ENCODE measurements at regions not wholly inside any gene's neighbourhood (a gene's known extent, or its start where the extent isn't known, plus 50 kb on each side); places are given as distances from the start of the nearest gene placed in this dataset.
"Not testable (repeated sequence)": the region's sequence is repeated elsewhere in the genome, so short reads cannot be mapped to it uniquely, and the experiment has no call there.

- no peak for DNase-seq
These were observed 315.3 kb upstream of the DUSP10 start for GRCh38 chr1:222057162-222057561.

GRCh38 chr1:222054416-222054815, 312.5 kb upstream of the DUSP10 start:
- no peak for DNase-seq

- no peak for DNase-seq
These were observed 312.0 kb upstream of the DUSP10 start for GRCh38 chr1:222053790-222054294.

DNA sequence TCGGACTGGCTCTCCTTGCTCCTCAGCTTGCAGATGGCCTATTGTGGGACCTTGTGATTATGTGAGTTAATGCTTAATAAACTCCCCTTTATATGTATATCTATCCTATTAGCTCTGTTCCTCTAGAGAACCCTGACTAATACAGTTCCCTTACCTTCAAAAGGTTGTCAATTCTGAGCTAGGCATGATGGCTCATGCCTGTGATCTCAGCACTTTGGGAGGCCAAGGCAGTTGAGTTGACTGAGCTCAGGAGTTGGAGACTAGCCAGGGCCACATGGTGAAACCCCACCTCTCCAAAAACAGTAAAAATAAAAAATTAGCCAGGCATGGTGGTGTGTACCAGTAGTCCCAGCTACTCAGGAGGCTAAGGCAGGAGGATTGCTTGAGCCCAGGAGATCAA, 309.4 kb upstream of the DUSP10 start:
- not testable (repeated sequence) for DNase-seq

DNA sequence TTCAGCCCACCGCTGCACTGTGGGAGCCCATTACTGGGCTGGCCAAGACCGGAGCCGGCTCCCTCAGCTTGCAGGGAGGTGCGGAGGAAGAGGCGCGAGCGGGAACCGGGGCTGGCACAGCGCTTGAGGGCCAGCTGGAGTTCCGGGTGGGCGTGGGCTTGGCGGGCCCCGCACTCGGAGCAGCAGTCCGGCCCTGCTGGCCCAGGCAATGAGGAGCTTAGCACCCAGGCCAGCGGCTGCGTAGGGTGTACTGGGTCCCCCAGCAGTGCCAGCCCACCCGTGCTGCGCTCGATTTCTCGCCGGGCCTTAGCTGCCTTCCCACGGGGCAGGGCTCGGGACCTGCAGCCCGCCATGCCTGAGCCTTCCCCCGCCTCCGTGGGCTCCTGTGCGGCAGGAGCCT, 307.8 kb upstream of the DUSP10 start:
- not testable (repeated sequence) for DNase-seq

GRCh38 chr1:222049176-222049575, 307.3 kb upstream of the DUSP10 start:
- DNase-seq, result no peak

DNA sequence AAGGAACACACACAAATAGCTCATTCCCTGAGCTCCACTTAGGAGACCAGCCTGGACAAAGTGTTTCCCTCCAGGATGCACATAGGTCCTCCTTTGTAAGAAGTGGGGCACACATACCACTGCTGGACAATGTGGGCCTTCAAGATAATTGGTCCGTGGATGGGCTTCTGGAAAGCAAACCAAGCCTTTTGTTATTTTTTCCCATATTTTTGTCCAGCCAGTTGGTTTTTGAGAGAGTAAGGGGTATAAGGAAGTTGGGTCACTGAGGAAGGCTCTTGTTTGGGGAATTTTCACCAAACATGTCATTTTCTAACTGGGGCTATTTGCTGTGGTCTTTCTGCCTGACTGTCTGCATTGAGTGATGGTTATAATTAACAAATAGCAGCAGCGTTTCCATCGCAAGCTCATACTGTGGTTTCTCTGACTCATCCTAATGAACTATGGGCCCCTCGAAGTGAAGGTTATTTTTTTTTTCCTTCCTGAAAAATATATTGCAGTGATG, 306.3 kb upstream of the DUSP10 start:
- DNase-seq, result no peak

DNA sequence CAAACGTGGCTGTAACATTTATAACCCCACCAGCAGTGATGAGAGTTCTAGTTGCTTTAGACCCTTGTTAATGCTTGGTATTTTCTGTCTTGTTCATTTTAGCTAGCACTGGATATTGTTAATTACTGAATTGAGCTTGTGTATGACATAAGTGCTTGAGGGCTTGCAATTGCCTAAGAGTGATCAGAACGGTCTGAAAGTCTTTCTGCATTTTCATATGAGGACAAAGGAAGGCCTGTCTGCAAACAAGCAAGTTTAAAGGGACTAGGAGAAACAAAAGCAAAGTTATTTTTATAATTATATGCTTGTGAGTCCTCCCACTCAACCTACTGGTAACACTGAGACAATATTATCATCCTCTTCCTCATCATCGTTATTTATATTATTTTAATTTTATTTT, 305.5 kb upstream of the DUSP10 start:
- no peak for DNase-seq

DNA sequence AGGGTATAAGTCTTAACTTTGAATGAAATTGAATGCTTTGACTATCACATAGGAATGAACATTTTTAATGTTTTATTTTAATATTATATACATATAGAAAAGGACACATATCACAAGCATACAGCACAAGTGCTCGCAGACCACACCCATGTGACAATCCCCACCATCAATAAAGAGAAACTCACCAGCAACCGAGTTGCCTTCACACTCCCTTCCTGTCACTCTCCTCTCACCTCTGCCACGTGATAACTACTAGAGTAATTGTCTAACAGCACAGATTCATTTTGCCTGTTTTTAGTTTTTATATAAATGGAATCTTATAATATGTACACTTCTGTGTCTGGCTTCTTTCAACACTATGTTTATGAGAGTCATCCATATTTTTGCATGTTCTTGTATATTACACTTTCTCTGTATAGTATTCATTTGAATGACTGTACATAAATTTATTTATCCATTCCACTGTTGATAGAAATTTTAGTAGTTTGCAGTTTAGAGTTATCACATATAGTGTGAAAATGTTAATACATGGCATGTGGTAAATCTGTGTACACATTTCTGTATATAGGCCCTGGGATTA, 304.9 kb upstream of the DUSP10 start:
- no peak for DNase-seq

DNA sequence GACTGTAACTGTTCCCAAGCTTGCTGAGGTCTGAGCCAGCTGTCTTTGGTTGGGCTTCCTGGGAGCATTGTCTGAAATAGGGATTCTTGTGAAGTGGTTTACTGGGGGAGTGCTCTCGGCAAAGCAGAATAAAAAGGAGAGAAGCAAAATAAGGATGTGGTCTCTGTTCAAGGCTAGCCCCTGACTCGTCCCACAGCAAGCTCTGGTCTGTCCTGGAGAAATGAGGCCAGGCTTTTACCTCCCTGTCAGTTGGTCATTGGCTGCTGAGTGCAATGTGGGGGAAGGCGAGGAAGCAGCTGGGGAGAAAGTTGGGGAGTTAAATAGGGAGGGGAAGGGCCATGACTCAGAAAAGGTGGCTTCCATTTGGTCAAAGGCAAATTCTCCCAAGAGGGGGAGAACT, 303.9 kb upstream of the DUSP10 start:
- no peak for DNase-seq

GRCh38 chr1:222045236-222045635, 303.3 kb upstream of the DUSP10 start:
- no peak for DNase-seq

DNA sequence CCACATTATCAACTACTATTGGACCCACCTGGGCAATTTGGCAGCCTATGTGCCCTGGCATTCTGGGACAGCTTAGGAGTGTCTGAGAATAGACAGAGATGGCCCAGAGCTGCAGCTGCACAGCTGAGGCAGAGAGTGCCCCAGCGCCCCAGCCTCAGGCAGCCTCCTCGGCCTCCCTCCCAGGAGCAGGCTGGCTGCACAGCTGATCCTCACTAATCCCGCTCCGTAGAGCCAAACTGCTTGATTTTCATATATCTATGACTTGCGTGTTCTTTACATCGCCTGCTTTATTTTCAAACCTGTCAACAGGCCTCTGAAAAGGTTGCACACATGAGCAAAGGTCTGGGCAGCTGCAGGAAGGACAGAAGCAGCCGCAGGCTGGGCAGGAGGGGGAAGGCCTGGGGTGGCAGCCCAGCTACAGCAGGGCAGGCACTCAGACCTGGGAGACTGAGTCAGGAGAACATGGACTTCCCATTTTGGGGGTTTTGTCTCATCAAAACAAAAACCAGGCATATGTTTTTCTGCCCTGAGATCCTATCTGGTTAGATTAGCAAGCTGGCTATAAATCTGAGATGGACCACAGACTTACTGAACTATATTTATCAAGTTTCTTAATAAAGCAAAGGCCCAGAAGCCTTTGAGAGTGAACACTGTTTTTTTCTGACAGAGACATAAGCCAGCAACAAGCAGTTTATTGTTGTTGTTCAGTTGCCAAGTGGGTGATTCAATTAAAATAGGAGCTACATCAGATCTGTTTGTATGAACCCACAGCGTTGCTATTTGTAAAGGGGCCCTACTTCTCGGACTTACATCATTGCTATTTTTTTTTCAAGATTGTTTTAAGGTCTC, 301.8 kb upstream of the DUSP10 start:
- no peak for DNase-seq

DNA sequence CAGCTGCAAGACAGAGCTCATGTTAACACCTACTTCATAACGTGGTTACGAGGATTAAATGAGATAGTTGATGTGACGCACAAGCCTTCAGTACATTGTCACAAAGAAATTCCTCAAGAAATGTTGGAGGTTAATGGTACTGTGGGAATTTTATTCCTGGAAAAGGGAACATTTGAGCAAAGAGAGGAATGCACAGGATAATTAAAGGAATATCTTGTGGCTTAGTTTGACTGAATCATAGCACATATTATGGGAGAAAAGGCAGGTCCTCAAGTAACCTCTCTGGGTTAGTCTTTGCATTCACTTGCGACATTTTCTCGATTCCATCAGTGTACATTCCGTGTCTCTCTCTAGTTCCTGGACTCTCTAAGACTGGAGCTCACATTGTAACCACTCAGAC, 300.2 kb upstream of the DUSP10 start:
- DNase-seq, result no peak

- DNase-seq, result no peak
These were observed 299.1 kb upstream of the DUSP10 start for GRCh38 chr1:222040955-222041354.

- no peak for DNase-seq
These were observed 298.4 kb upstream of the DUSP10 start for GRCh38 chr1:222040121-222040805.

DNA sequence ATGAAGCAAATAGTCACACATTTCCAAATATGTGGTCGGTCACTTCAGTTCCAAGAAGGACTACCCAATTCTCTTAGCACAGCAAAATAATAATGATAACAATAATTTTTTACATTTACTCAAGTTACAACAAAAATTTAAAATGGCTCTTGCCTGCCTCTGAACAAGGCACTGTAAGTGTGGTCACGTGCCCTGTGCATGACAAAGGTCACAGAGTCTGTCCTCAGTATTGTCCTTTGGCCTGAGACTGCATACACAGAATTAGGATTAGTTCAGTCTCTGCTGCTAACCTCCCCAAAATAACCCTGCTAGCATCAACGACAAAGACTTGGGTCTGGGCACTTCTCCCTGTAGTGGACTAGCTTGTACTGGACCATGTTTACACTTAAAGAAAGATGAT, 297.1 kb upstream of the DUSP10 start:
- no peak for DNase-seq

- DNase-seq, result no peak
These were observed 295.8 kb upstream of the DUSP10 start for GRCh38 chr1:222037720-222038119.

DNA sequence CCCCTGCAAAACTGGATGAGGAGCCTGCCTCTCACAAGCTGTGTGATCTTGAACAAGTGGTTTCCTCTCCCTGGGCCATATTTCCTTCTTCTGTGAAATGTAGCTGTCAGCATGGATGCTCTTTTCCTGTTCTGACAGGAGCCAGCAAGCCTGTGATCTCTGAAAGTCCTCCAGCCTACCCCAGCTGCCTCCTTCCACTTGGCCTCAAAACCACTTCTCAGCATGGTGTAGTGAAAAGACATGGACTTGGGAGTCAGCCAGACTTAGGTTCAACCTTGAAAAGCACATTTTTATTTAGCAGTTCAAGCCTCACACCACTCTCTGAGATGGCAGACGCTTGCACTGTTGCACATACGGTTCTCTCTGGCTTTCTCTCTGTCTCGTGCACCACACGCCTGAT, 292.9 kb upstream of the DUSP10 start:
- DNase-seq, result no peak

- DNase-seq, result no peak
These were observed 291.6 kb upstream of the DUSP10 start for GRCh38 chr1:222033450-222033849.

- DNase-seq, result no peak
These were observed 289.4 kb upstream of the DUSP10 start for GRCh38 chr1:222031318-222031717.

- no peak for DNase-seq
These were observed 286.8 kb upstream of the DUSP10 start for GRCh38 chr1:222028676-222029075.

DNA sequence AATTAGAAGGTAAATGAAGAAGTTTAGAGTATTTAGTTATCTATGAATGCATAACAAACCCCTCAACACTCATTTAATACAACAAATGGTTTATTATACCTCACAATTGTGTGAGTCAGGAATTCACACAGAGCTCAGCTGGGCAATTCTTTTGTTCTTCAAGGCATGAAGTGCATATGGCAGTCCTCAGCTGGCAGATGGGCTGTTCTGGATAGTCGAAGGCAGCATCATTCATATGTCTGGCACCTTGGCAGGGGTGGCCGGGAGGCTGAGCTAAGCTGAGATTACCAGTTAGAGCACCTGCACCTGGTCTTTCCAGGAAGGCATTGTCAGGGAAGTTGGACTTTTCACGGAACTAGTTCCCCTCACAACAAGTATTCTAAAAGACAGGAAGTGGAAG, 286.2 kb upstream of the DUSP10 start:
- no peak for DNase-seq

DNA sequence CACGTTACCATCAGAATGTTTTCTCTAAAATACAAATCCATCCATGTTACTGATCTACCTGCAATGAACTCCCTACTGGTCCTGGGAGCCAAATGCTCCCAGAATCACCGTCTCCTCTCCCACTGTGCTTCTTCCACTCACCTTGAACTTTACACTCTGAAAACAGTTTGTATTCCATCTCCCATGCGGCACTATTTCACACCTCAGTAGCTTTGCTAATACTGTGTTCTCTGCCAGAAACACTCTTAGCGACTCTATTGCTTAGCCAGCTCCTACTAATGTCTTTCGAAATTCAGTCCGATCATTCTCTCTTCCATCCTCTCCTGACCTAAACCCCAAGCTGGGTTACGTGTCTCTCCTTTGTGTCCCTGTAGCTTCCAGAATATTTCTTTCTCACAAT, 284.4 kb upstream of the DUSP10 start:
- DNase-seq, result no peak

- DNase-seq, result no peak
These were observed 281.1 kb upstream of the DUSP10 start for GRCh38 chr1:222023025-222023424.
